Omental fat pad (tissue), 3 donors: ENCODE measurements at regions not wholly inside any gene's neighbourhood (a gene's known extent, or its start where the extent isn't known, plus 50 kb on each side); places are given as distances from the start of the nearest gene placed in this dataset.

Experiments
- ATAC-seq: fragments of 150-250 bp; one replicate; pipeline ENCODE4 v1.9.1; 2016; ENCODE audit warnings: mild to moderate bottlenecking, moderate library complexity; ENCODE audit not compliant: low FRiP score
- DNase-seq: peaks from one replicate; pipeline ENCODE4 v3.0.0-alpha.2; 2019; ENCODE audit warnings: low spot score
- TF ChIP-seq, protein P1 (sequence below), 3 donors: fragments of 450-650 bp; IDR thresholded peaks; one replicate each; pipeline ENCODE4 v1.5.1; 2016 to 2017; ENCODE audit warnings: antibody characterized with exemption in 3 of 3, mild to moderate bottlenecking in 3 of 3, moderate library complexity in 2 of 3

DNA sequence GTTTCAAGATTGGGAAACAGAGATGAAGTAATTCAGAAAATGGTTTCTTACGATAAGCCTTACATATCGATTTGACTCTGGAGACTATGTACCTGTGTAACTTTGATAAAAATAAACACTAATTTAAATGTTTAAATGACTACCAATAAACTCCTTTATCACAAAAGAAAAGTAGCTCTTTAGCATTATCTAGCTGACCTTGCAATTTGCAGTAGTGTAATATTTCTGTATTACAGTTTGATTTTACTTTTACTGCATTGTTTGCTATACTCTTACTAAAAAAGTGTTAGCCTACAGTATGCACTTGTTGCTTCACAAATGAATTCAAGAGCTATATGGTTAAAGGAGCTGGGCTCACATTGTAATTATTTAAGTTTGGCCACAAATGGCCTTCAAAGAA is 77.8 kb upstream of the ZNF804B start:
- TF ChIP-seq, protein P1, sequence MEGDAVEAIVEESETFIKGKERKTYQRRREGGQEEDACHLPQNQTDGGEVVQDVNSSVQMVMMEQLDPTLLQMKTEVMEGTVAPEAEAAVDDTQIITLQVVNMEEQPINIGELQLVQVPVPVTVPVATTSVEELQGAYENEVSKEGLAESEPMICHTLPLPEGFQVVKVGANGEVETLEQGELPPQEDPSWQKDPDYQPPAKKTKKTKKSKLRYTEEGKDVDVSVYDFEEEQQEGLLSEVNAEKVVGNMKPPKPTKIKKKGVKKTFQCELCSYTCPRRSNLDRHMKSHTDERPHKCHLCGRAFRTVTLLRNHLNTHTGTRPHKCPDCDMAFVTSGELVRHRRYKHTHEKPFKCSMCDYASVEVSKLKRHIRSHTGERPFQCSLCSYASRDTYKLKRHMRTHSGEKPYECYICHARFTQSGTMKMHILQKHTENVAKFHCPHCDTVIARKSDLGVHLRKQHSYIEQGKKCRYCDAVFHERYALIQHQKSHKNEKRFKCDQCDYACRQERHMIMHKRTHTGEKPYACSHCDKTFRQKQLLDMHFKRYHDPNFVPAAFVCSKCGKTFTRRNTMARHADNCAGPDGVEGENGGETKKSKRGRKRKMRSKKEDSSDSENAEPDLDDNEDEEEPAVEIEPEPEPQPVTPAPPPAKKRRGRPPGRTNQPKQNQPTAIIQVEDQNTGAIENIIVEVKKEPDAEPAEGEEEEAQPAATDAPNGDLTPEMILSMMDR (IDR thresholded peaks at IDR 0.05), result no peak
- DNase-seq (no peak), ATAC-seq (no peak)

DNA sequence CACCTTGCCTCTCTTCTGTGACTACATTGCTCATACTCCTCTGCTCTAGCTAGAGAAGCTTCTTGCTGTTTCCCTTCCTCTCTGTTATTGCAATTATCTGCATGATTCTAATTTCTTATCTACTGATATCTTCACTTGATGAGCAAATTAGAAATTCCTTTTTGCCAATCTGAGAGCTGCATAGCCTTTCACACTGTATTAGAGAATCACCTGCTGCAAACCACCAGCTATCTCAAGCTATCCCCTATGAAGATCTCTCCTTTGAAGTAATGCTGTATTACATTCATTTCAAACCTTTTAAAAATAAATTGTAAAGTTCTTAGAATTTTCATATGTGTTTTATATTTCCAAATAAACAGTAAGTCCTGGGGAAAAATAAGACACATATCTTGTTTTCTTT is 89.0 kb upstream of the ZNF804B start:
- ATAC-seq (no peak), DNase-seq (no peak)
- TF ChIP-seq, protein P1 (IDR thresholded peaks at IDR 0.05), result no peak

DNA sequence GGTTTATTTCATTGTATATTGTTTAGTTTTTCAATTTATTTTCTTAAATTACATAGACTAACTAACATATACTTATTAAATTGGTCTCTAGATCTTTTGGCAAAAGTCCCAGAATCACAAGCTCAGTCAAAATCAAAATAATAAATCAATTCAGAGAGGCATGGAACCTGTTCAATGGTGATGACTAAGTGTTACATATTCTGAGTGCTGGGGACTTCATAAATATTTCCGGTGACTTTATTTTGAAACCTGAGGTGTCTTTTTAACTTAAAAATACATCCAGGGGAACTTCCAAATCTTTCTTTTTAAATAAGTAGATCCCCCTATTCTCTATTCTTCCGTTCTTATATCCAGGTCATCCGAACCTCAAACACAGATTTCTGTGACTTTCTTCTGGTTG is 89.6 kb upstream of the ZNF804B start:
- DNase-seq, result no peak
- no peak for ATAC-seq

DNA sequence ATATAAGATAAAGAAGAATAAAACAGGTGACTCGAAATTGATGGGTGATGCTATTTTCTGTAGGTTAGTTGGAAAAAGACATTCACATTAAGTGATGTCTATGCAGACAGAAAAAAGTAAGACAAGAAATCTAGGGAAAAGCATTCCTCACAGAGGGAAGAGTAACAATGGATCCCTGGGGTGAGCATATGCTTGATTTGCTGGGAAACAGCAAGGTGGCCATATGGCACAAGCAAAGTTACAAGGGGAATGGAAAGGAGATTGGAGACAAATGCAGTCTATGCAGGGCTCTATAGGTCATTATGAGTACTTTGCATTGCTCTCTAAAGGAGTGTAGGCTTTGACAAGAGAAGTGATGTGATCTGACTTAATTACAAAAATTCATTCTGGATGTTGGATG is 90.9 kb upstream of the ZNF804B start:
- TF ChIP-seq, protein P1 (IDR thresholded peaks at IDR 0.05), result no peak
- DNase-seq (no peak), ATAC-seq (no peak)

More for the DNA sequence above, 89.6 kb upstream of the ZNF804B start:
- TF ChIP-seq, protein P1 (IDR thresholded peaks at IDR 0.05), result no peak

DNA sequence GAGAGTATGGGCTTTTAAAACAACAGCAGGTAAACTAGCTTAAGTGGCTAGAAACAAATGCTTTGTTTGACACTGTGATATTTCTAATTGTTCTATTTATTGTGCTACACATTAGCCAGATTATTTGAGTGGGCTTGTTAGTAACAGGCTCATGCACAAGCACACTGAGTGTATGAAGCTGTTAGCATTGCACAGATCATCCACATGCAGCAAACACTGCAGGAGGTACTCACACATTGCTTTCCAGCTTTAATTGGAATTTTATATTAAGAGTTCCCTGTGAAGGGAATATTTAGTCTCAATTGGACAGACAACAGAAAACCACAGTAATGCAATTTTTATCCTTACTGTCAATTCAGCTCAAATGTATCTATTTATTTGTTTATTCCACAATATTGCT is 92.9 kb upstream of the ZNF804B start:
- ATAC-seq (no peak), DNase-seq (no peak)

DNA sequence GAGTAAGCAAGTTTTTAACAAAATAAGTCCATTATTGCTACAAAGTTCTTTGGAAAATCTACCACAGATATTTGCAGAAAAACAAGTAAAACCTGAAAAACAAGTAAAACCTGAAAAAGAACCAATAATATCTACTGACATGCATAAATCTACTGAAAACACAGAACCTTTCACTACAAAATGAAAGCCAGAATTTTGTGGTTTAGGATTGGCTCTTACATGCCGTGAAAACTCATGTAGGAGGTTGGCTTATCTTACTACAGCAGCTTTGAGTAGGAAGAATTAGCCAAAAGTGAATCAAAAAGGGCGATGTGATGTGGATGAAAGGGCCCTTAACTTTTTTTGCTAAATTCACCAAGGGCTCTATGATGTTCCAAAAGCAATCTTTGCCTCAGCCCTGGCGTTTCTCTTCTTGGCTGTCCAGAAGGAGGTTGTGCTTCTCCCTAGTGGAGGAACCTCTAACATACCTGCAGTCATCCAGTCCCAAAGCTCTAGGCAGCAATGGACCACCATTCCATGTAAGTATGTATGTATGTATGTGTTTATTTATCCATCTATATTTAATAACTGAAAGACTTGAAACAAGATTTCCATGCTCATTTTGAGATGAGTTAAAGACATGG is 93.5 kb upstream of the ZNF804B start:
- DNase-seq (no peak), ATAC-seq (no peak)
- TF ChIP-seq, protein P1 (IDR thresholded peaks at IDR 0.05), result no peak

More for the DNA sequence above, 92.9 kb upstream of the ZNF804B start:
- TF ChIP-seq, protein P1 (IDR thresholded peaks at IDR 0.05), result no peak

DNA sequence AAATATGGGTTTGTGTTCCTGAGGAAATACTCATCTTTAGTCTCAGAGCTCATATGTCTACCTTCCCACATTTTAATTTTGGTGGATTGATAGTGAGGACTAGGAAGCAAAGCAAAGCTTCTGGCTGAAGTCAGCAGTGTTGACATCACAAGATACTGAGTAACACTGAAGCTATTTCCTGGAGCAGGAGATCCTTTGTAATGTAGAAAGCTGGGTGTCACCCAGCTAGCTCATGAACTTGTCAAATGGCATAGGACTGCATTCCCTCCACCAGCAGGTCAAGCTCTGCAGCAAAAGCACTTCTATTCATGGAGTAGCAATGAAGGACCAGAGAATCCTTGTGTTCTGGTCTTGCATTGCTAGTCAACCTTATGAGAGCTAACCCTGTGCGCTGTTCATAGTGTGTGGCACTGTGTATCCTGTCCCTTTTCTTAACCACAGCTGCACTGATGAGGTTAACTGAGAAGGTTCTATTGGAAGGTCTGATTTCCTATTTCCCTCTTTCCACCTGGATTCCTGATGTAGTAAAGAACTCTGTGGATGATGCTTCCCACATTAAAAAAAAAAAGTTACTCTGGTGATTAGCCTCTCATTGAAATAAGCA is 94.8 kb upstream of the ZNF804B start:
- TF ChIP-seq, protein P1 (IDR thresholded peaks at IDR 0.05), result no peak
- no peak for ATAC-seq
- no peak for DNase-seq
